ENCODE measurements at regions not wholly inside any gene's neighbourhood (a gene's known extent, or its start where the extent isn't known, plus 50 kb on each side); places are given as distances from the start of the nearest gene placed in this dataset.

- Histone ChIP-seq H3K27ac (no peak overlapping the region), H3K36me3 (no peaks in the 10 kb centered on the region), H3K9me3 (ENCODE audit: severe bottlenecking) (peaks cover 13% of the 10 kb centered on the region), H3K4me3 (ENCODE audit: low read depth, low read length) (no peak overlapping the region), H3K27me3 (ENCODE audit: insufficient read depth, low read depth, severe bottlenecking) (no peaks in the 10 kb centered on the region)
- no peak for TF ChIP-seq CTCF (IDR thresholded peaks at IDR 0.05; ENCODE audit: low read depth, low read length)
- DNase-seq: no peak
Measured at GRCh38 chr2:2762166-2762908, 431.3 kb upstream of the MYT1L start.

- Histone ChIP-seq H3K27me3 (ENCODE audit: insufficient read depth, low read depth, severe bottlenecking) (no peaks in the 10 kb centered on the region), H3K36me3 (no peaks in the 10 kb centered on the region), H3K27ac (no peak overlapping the region), H3K9me3 (ENCODE audit: severe bottlenecking) (peaks cover 19% of the 10 kb centered on the region), H3K4me3 (ENCODE audit: low read depth, low read length) (no peak overlapping the region)
- no peak for TF ChIP-seq CTCF (IDR thresholded peaks at IDR 0.05; ENCODE audit: low read depth, low read length)
- no peak for DNase-seq
Measured at GRCh38 chr2:2758793-2759367, 427.8 kb upstream of the MYT1L start.

- Histone ChIP-seq H3K27me3 (ENCODE audit: insufficient read depth, low read depth, severe bottlenecking) (no peaks in the 10 kb centered on the region), H3K36me3 (no peaks in the 10 kb centered on the region), H3K9me3 (ENCODE audit: severe bottlenecking) (peaks cover 24% of the 10 kb centered on the region), H3K27ac (no peak overlapping the region), H3K4me3 (ENCODE audit: low read depth, low read length) (no peak overlapping the region)
- no peak for TF ChIP-seq CTCF (IDR thresholded peaks at IDR 0.05; ENCODE audit: low read depth, low read length)
- DNase-seq: no peak
Measured at GRCh38 chr2:2757764-2758163, 426.7 kb upstream of the MYT1L start.

GRCh38 chr2:2756886-2757285, 425.8 kb upstream of the MYT1L start:
- no peak overlapping the region for H3K27ac ChIP-seq
- peaks cover 24% of the 10 kb centered on the region for H3K9me3 ChIP-seq (ENCODE audit: severe bottlenecking)
- H3K27me3 ChIP-seq (ENCODE audit: insufficient read depth, low read depth, severe bottlenecking): no peaks in the 10 kb centered on the region
- no peak for DNase-seq
- H3K36me3 ChIP-seq: no peaks in the 10 kb centered on the region
- H3K4me3 ChIP-seq (ENCODE audit: low read depth, low read length): no peak overlapping the region
- TF ChIP-seq CTCF (IDR thresholded peaks at IDR 0.05; ENCODE audit: low read depth, low read length): no peak

- H3K36me3 ChIP-seq: no peaks in the 10 kb centered on the region
- H3K4me3 ChIP-seq (ENCODE audit: low read depth, low read length): no peak overlapping the region
- DNase-seq: no peak
- no peaks in the 10 kb centered on the region for H3K27me3 ChIP-seq (ENCODE audit: insufficient read depth, low read depth, severe bottlenecking)
- no peak for TF ChIP-seq CTCF (IDR thresholded peaks at IDR 0.05; ENCODE audit: low read depth, low read length)
- H3K27ac ChIP-seq: no peak overlapping the region
- peaks cover 22% of the 10 kb centered on the region for H3K9me3 ChIP-seq (ENCODE audit: severe bottlenecking)
Measured at GRCh38 chr2:2755990-2756389, 424.9 kb upstream of the MYT1L start.

Data from WERI-Rb-1 (cell line).